ENCODE measurements at regions not wholly inside any gene's neighbourhood (a gene's known extent, or its start where the extent isn't known, plus 50 kb on each side); places are given as distances from the start of the nearest gene placed in this dataset.

DNA sequence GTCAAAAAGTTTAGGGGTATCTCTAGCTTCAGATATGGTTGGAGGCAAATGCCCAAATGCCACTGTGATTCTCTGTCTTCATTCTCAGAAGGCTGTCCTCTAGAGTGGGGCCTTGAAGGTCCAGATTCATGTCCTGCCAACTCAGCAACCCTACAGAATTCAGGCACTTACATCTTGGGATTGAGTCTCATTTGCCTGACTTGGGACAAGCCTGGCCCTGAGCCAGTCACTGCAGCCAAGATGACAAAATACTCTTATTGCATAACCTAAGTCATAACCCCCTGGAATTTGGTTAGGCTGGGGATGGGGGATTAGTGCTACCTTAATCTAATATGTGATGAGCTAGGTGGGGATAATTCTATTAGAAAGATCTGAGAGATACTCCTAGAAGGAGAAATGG, 100.5 kb downstream of the AREG start:
- TF ChIP-seq POLR2A (IDR thresholded peaks at IDR 0.05), result no peak
- TF ChIP-seq, protein P1, sequence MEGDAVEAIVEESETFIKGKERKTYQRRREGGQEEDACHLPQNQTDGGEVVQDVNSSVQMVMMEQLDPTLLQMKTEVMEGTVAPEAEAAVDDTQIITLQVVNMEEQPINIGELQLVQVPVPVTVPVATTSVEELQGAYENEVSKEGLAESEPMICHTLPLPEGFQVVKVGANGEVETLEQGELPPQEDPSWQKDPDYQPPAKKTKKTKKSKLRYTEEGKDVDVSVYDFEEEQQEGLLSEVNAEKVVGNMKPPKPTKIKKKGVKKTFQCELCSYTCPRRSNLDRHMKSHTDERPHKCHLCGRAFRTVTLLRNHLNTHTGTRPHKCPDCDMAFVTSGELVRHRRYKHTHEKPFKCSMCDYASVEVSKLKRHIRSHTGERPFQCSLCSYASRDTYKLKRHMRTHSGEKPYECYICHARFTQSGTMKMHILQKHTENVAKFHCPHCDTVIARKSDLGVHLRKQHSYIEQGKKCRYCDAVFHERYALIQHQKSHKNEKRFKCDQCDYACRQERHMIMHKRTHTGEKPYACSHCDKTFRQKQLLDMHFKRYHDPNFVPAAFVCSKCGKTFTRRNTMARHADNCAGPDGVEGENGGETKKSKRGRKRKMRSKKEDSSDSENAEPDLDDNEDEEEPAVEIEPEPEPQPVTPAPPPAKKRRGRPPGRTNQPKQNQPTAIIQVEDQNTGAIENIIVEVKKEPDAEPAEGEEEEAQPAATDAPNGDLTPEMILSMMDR (IDR thresholded peaks at IDR 0.05), result no peak
- TF ChIP-seq EP300 (IDR thresholded peaks at IDR 0.05), result no peak
